Endothelial cell of hepatic sinusoid (primary cell): ENCODE measurements at regions not wholly inside any gene's neighbourhood (a gene's known extent, or its start where the extent isn't known, plus 50 kb on each side); places are given as distances from the start of the nearest gene placed in this dataset.

ENCODE experiments used
- in situ Hi-C: cut with HindIII; loops from 2 replicates; pipeline ENCODE4 v1.10.0; 2017; ENCODE audit warnings: low sequenced_read_pairs

DNA sequence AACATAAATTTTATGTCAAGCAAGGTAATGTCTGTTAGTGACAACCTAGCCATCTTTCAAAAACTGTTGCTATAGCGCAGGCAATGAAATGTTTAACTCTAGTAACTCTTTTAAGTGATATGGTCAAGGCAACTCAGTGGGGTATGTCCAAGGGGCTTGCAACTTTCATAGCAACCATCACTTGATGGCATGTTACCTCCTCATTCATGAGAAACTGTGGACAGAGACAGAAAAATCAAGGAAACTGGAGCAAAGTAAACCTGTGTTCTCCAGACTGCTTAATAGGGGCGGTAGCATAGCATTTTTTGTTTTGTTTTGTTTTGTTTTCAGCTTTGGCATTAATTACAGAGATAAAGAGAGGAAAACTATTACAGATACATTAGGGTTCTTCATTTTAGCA is 1456.8 kb upstream of the AGA start:
- in situ Hi-C loops, result no loop called here

DNA sequence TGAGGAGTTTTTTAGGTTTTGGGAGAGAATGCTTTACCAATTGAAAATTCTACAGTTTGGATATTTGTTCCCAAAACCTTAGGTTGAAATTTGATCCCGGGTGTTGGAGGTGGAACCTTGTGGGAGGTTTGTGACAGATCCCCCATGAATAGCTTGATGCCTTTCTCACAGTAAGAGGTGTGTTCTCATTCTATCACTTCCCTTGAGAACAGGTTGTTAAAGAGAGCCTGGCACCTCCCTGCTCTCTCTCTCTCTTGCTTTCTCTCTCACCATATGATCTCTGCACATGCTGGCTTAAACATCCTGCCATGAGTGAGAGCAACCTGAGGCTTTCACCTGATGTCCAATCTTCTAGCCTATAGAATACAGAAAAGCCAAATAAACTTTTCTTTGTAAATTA is 1475.5 kb upstream of the AGA start:
- in situ Hi-C loops, result no loop called here

DNA sequence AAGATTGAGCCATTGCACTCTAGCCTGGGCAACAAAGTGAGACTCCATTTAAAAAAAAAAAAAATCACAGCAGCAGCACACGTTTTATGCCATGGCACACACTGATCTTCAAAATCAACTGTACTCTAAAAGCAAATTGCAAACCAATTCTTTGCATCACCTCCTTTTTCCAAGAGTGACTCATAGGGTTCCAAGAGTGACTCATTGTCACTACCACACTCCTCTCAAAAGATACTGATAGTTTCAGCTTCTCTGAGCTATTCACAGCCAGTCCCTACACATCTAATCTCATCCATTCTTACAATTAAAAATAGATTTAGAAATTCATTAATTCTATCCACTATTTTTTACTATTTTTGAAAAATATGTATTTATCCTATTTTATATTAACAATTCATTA is 1494.9 kb upstream of the AGA start:
- in situ Hi-C loops, result no loop called here

DNA sequence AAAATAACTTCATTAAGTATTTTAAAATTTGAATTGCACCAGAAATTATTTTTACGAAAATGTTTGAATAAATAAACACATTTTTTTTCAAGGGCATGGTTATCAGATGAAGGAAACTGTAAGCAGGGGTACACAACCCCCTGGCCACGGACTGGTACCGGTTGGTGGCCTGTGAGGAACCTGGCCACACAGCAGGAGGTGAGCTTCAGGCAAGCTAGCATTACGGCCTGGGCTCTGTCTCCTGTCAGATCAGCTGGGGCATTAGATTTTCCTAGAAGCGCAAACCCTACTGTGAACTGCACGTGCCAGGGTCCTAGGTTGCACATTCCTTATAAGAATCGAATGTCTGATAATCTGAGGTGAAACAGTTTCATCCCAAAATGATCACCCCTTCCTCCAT is 1499.7 kb upstream of the AGA start:
- in situ Hi-C loops, result no loop called here

DNA sequence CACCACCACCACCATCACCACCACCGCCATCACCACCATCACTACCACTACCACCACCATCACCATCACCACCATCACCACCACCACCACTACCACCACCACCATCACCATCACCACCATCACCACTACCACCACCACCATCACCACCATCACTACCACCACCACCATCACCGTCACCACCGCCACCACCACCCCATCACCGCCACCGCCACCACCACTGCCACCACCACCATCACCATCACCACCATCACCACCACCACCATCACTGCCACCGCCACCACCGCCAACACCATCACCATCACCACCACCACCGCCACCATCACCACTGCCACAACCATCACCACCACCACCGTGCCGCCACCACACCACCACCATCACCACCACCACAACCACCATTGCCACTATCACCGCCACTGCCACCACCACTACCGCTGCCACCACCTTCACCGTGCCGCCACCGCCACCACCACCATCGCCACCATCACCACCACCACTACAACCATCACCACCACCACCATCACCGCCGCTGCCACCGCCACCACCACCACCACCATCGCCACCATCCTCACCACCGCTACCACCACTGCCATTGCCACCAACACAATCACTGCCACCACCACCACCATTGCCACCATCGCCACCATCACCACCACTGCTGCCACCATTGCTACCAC is 1511.3 kb upstream of the AGA start:
- in situ Hi-C loops, result no loop called here

DNA sequence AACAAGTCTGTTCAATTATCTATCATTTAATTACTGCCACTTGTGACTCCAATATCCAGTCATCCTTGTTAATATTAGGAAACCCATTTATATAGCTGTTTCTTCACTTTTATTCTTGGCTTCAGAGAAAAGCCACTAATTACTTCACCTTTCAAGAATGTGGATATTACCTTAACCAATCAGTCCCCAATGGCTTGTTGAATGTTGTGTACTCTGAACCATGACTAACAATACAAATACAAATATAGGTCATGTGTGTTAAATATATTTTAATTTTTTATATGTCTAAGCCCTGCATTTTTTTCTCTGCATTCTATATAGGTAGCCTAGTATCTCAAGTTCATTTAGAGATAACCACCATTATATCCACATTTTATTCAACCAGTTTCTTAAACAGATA is 1513.4 kb upstream of the AGA start:
- in situ Hi-C loops, result no loop called here

DNA sequence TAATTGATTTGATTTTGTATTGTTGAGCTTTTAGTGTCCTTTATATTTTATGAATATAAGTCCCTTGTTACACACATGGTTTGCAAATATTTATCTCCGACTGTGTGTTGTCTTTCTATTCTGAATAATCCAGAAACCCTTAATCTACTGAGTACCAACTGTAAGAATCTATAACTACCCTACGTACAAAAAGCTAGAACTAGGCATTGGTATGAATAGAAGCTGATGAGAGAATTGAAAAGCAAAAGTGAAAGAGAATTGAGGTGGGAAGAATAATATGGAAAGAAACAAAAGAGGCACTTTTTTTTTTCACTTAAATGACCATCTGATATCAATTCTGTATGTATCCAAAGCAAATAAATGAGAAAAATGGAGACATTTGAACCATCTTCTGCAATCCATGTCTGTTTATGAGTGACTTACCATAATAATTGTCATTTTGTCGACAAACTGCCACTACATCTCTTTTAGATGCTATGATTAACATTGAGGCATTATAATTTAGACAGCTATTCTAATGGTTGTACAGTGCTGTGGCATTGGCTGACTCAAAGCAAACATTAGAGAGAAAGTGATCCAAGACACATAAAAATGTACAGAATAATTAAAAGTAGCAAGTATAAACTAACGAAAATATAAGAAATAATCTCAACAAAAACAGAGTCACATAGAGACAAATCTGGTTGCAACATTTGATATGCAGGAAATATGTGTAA is 1516.6 kb upstream of the AGA start:
- in situ Hi-C loops, result no loop called here

DNA sequence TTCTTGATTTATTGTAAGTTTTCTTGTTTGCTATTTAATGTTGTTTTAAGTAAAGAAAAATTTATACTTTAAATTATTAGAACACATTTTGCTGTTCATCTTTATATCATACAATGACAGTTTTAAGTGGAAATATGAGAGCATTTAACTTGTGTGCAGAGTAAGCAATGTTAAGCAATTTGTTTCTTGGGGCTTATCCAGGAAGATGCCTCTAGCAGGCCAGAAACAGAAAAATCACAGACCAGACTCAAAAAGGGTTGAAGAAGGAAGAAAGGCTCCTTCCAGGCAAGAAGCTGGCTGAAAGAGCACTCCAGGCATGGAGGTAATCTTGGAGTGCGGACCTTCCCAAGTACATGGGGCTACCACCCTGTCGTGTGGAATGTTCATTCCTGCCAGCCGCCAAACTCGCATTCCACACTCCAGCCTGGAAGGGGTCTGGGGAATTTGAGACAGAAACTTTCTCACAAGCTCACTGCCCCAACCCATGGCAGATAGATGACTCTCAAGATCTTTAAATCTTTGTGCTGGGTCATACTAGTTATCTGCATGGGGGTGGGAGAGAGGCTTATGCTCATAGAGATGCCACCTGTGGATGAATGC is 1521.3 kb upstream of the AGA start:
- in situ Hi-C loops, result no loop called here

DNA sequence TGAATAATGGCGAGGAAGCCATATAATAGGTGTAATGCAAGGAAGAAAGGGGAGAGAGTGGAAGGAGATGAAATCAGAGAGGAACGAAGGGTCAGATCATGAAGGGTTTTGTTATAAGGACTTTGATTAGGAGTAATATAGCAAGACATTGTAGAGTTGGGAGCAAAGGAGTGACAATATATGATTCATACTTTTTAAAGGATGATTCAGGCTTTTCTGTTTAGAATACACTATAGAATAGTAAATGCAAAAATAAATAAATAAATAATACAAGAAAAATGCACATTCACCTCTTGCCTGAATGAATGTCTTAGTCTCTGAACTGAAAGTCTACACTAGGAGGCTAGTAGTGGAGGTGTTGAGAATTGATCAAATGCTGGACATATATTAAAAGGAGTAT is 1524.4 kb upstream of the AGA start:
- in situ Hi-C loops, result no loop called here

DNA sequence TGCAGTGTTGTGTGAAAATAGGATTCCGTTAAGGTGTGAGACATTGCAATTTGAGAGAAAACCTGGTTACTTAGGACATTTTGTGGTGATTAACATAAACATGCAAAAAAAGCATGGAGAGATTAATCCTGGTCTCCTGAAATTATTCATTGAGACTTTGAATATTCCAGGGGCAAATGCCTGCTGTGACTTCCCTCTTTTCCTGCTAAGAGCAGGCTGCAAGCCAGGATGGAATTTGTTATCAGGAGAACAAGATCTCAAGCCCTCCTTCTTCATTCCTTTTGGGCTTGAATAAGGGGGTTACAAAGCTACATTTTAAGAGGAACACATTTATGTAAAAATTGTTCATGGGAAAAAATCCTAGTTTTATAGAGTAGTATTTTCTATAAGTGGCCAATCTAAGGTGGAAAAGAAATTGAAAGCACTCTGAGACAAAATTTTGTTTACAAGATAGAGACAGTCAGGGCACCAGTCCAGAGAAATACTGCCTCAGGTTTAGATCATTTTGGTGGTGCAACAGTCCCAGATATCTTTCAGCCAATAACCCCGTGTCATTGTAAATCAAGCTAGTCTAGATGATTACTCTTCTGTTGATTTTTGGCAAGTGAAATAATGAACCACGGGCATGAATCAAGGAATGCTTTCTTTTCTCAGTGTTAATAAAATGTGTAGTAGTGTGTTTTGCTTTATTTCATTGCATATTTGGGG is 1528.3 kb upstream of the AGA start:
- in situ Hi-C loops, result no loop called here

DNA sequence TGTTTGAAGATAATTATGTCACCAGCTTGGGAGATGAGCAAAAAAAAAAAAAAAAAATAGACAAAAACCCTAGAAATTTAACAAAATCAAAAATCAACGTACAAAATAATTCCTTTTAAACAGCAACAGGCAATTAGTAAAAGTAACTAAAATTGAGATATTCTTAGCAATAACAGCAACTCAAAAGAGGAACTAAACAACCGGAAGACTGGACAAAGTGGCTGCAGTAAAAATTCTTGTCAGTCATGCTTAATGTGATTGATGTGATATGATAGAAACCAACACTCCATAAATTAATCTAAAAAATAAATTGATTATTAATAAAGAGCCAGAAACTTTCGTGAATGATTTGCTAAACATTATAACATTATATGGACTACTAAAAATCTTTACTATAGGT is 1534.6 kb upstream of the AGA start:
- in situ Hi-C loops, result no loop called here

DNA sequence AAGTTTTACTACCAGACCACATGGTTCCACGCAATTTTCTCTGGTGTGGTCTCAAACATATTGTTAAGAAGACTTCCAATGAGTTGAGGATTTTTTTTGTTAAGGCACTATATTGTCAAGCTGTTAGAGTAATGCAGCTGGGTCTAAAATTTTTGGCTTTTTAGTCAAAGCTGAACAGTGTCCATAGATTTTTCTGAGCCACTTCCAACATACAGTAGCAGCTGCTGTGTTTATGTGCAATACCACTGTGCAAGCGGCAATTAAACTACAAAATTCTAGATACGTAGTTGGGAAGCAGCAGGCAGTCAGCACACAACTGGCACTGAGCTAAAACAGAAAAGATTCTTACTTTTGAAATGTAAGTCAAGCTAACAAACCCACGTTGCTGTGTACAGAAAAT is 1551.1 kb upstream of the AGA start:
- in situ Hi-C loops, result no loop called here

DNA sequence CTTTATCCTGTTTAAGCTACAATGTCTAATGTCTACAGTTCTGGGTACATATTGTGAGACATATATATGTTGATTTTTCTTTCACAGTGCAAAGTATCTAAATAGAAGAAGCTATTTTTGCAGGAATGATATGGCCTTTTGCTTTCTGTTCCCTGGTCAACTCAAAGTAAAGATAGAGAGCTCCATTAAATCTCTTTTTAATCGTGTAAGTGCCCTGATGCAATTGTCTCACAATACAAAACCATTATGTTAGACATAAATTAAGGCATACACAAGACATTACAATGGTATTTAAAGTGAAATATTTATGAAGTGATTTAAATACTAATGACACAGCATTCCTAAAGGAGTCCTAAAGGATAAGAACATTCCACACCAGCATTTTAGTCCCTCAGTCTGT is 1559.7 kb upstream of the AGA start:
- in situ Hi-C loops, result no loop called here

DNA sequence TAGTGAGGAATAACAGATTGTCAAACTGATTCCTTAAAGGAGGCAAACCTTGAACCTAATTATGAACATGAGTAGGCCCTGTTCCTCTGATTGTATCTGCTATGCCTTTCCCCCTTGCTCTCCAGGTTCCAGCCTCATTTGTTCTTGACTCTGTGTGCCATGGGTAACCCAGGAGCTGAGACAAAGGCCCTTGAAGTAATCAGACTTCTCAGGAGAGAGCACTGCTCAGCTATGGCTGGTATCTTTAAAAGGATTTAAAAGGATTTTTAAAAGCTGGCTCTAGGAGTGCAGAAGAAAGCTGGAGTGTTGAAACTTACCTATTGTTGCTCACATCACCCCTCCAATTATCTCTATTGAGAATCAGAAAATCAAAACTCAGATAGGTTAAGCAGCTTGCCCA is 1565.5 kb upstream of the AGA start:
- in situ Hi-C loops, result no loop called here

DNA sequence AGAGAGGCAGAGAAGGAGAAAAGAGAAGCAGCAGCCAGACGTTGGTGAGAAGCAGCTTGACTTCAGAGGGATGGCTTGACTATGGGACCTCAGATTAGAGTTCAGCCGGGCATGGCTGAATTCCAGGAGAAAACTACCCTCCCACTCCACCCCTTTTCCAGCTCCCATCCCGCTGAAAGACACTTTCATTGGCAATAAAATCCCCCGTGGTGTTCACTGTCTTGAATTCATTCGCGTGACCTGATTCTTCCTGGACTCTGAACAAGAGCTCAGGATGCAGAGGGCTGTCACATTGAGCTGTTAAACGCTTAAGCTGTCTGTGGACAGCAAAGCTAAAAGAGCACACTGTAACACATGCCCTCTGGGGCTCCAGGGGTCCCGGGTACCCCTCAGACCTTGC is 1575.3 kb upstream of the AGA start:
- in situ Hi-C loops, result no loop called here

DNA sequence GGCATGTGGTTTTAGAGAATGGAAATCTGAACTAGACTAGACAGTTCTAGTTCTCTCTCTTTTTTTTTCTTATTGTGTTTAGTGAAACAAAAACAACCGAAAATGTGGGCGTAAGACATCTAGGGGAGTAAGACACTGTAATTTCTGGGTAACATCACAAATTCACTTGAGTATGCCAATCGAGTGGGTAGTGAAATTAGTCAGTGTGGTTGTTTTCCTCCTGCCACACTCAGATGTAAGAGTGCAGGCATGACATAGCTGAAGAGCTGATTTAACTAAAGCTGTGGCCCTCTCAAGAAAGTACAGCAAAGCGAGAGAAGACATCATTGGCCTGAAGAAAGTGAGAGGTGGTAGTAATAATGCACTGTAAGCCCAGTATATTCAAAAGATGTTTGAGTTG is 1585.3 kb upstream of the AGA start:
- in situ Hi-C loops, result no loop called here

DNA sequence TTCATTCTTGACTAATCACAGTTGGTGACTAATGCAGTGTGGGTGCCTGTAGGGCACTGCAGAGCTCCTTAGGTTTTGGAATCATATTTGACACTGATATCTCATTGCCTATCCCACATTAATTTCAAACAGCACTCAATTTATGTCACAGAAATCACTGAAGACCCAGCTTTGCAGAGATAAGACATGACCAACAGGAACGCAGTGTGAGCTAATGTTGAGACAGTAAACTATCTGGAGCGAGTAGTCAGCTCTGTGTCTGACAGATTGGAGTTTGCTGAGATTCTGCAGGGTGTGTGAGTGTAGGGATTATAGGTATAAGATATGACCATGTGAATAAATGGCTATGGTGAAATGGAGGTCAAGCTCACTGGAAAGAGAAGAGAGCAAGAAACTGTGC is 1586.1 kb upstream of the AGA start:
- in situ Hi-C loops, result no loop called here

DNA sequence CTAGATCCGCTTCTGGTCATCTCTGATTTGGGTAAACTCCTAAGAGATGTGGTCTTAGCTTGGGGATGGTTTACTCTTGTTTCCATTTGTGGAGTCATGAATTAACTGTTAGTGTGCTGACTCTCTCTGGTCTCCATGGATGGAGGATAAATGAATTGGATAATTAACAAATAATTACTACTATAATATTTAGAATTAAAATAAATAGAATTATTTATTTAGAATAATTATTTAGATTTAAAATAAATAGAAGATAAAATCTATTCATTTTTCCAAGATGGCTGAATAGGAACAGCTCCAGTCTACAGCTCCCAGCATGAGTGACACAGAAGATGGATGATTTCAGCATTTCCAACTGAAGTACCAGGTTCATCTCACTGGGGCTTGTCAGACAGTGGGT is 1587.4 kb upstream of the AGA start:
- in situ Hi-C loops, result no loop called here

DNA sequence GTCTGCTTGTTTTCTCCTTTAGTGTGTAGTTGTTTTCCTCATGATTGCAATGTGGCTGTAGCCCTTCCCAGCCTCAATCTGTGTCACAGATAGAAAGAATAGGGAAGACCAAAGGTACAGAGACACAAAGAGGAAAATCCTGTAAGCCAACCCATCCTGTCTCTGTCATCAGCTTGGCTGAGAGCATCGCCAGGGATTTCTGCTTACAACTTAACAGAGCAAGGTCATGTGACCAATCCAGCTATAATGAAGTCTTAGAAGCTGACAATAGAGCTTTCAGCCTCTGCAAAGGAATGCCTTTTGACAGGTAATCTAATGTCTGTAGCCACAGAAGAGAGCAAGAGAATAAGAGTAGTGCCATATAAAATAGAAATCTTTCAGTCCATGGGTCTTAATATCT is 1598.0 kb upstream of the AGA start:
- in situ Hi-C loops, result no loop called here

DNA sequence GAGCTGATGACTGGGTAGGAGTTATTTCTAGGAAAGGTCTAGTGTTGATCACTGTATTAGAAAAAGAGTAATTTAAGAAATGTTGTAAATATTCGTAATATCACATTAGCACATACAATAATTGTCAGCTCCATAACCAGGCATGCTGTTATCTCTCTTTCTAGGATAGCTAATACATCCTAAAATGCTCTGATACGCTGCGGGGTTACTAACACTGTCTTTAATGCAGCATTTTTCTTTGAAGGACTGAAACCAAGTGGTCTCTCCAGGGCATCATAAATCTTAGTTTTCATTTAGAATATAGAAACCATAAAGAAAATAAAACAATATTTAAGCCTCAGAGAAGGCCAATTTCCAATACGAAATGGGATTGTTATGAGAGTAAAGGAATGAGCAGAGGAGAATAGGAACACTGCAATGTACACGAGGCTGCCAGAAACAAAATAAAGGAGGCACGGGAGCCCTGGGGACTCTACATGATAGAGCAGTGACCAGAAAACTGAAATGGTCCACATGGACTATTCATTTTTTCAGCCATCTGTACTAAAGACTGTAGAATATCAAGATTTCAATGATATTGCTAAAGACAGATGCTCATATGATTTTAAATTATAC is 1606.7 kb upstream of the AGA start:
- in situ Hi-C loops, result no loop called here

DNA sequence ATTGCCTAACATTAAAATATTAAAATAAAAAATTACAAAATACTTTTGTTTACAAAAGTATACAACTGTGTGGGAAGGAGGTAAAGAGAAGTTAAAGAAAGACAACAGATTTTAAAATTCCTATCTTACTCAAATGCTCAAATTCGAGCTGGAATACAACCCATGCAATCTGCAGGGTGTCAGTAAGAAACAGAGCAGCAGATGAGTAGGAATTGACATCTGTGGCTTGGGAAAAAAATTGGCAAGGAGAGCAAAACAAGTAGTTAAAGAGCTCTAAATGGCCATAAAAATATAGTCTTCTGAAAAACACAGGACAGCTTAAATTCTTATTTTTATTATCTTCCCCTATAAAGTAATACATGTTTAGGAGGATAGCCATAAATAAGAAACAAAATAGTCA is 1609.0 kb upstream of the AGA start:
- in situ Hi-C loops, result no loop called here

DNA sequence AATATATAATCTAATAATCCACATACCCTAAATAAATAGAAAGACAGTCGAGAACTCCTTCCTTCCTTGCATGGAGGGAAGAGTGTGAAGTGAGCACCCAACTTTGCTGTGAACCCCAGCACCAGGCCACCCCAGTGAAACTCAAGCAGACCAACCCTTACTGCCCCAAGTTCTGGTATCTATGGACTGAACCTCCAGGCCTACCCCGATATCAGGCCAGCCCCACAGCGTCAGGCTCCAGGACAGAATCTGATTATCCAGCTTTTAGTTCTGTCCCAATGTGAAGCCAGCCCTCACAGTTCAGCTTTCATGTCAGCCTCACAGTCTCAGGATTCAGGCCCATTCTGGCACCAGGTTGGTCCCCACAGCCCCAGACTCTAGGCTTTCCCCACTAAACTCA is 1617.2 kb upstream of the AGA start:
- in situ Hi-C loops, result no loop called here
